DMS79 (cell line): ENCODE measurements at regions not wholly inside any gene's neighbourhood (a gene's known extent, or its start where the extent isn't known, plus 50 kb on each side); places are given as distances from the start of the nearest gene placed in this dataset.
A peak's percentile ranks its signal among the peaks of the same experiment; 100 is the strongest.
"Not testable (repeated sequence)": the region's sequence is repeated elsewhere in the genome, so short reads cannot be mapped to it uniquely, and the experiment has no call there.

Source experiments
- DNase-seq: peaks from one replicate; lab custom pipeline; 2025; lab: John Stamatoyannopoulos, UW

- no peak for DNase-seq
These were observed 86.0 kb downstream of the DTWD1 start for GRCh38 chr15:49706805-49707204.

DNA sequence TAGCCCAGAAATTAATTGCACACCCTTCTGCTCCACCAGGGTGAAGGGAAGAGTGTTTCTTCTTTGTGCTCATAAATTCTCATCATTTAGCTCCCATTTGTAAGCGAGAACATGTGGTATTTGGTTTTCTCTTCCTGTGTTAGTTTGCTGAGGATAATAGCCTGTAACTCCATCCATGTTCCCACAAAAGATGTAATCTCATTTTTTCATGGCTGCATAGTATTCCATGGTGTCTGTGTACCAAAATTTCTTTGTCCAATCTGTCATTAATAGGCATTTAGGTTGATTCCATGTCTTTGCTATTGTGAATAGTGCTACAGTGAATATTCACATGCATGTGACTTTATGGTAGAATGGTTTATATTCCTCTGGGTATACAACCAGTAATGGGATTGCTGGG, 86.8 kb downstream of the DTWD1 start:
- DNase-seq = no peak

DNA sequence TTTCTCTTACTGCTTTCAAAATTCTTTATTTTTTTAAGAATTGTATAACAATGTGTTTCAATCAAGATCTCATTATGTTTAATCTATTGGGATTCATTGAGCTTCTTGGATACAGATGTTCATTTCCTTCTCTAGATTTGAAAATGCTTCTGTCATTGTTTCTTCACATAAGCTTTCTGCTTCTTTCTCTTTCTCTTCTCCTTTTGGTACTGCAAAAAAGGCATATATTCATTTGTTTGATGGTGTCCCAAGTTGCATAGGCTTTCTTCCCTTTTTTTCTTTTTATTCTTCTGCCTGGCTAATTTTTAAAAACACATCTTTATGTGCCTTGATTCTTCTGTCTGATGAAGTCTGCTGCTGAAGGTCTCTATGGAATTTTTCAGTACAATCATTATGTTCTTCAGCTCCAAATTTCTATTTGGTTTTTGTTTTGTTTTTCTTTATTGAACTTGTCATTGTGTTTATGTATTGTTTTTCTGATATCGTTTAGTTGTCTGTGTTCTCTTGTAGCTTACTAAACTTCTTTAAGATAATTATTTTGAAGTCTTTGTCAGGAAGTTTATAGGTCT, 88.9 kb downstream of the DTWD1 start:
- no peak for DNase-seq

GRCh38 chr15:49712162-49712561, 91.3 kb downstream of the DTWD1 start:
- no peak for DNase-seq

DNA sequence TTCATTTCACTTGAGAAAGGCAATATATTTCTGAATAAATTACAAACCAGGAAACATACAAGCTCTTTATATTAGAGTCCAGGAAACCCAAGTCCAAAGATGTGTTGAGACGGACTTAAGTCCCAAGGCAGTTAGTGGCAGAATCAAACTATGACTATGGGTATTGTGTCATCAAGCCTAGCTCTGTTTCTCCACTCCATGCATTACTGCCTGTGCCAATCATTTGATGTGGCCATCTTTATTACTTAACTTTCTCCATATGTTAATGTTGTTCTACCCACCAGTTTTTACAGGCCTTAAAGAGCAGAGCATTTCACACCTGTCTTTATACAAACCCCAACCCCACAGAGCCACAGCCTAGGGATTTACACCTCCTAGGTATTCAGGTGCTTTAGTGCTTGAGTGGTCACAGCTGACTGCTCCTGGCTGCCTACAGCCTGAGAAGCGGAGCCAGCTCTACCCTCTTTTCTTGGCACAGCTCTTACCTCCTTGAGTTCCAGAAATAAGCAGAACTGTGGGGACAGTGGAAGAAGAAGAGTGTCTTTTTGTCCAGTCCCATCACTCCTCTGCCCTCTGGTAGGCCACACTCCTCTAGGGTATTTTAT, 92.1 kb downstream of the DTWD1 start:
- DNase-seq = peak; percentile 14

GRCh38 chr15:49715211-49715610, 94.4 kb downstream of the DTWD1 start:
- no peak for DNase-seq

DNA sequence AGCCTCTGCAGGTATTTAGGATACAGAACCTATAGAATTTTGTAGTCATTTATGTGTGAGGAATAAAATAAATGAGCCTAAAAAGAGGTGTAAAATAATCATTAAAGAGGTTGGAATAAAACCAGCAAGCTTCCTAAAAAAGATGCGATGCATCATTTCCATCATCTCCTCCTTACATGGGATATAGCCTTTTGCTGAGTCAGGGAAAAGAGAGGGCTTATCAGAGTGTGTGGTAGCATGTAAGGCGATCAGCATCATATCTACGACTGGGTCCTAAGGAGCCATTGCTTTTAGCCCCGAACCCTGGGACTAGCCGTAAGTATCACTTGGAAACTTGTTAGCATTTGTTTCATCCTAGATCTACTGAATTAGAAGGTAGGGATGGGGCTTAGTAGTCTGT, 94.9 kb downstream of the DTWD1 start:
- no peak for DNase-seq

GRCh38 chr15:49718234-49718633, 97.4 kb downstream of the DTWD1 start:
- DNase-seq = no peak

GRCh38 chr15:49718846-49719245, 98.0 kb downstream of the DTWD1 start:
- DNase-seq = no peak

DNA sequence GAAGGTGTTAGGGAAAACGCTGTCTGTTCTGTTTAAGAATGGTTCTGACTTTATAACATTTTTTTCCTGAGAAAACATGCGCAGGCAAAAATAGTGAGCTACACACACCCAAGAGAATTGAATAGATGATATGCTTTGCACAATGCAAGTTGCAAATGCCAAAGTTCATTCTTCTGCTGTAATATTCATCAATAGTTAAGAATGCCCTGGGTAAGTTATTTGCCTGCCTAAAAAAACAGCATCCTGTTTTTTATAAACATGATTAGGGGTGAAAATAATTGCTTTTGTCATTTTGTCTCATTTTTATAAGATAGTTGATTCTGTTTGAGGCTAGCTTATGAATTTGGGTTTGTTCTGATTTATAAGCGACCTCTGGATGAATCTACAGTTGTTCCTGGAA, 99.4 kb downstream of the DTWD1 start:
- no peak for DNase-seq

GRCh38 chr15:49721091-49721490, 100.2 kb downstream of the DTWD1 start:
- DNase-seq = no peak

DNA sequence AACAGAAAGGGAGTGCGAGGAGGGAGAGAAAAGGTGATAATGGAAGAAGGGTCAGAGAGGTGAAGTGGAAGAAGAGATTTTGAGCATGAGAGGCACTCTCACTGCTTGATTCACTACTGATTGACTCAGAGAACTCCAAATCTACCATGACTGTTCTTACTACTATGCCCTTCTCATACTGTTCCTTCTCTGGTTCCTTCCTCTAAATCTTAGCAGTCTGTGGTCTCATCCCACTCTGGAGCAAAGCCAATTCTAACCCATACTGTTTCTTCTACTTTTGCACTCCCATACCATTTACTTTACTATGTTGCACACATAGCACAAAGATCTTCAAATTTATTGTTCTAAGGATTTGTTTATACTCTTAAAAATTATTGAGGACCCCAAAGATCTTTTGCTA, 100.8 kb downstream of the DTWD1 start:
- DNase-seq = no peak

DNA sequence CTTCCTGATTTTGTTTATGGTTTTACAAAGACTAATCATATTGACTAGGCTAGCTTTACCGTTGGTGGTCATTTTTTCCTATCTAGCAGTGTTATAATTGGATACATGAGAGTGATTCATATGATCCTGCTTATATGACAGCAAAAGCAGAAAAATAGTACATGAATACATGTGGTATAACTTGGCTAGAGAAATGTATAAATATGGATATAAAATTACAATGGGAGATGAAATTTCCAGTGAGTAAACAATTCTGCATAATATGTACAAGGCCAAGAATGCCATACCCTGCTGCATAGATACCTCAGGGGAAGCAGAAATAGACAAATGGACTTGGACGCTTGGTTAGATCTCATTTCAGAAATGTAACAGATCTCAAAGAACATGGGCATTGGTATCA, 103.1 kb downstream of the DTWD1 start:
- no peak for DNase-seq

GRCh38 chr15:49731187-49732099, 110.6 kb downstream of the DTWD1 start:
- no peak for DNase-seq

DNA sequence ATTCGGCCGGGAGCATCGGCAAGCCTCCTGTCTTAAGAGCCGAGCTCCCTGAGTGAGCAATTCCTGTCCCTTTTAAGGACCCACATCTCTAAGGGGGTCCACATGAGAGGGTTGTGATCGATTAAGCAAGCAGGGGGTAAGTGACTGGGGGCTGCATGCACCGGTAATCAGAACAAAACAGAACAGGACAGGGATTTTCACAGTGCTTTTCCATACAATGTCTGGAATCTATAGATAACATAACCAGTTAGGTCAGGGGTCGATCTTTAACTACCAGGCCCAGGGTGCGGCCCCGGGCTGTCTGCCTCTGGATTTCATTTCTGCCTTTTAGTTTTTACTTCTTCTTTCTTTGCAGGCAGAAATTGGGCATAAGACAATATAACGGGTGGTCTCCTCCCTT, 111.3 kb downstream of the DTWD1 start:
- DNase-seq = not testable (repeated sequence)

DNA sequence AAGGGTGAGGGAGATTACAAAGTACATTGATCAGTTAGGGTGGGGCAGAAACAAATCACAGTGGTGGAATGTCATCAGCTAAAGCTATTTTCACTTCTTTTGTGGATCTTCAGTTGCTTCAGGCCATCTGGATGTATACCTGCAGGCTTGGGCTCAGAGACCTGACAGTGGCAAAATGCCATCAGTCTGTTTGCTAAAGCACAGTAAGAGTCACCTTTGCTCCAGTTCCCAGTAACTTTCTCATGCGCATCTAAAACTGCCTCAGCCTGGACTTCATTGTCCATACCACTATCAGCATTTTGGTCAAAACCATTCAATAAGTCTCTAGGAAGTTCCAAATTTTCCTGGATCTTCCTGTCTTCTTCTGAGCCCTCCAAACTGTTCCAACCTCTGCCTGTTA, 113.2 kb downstream of the DTWD1 start:
- DNase-seq = not testable (repeated sequence)

DNA sequence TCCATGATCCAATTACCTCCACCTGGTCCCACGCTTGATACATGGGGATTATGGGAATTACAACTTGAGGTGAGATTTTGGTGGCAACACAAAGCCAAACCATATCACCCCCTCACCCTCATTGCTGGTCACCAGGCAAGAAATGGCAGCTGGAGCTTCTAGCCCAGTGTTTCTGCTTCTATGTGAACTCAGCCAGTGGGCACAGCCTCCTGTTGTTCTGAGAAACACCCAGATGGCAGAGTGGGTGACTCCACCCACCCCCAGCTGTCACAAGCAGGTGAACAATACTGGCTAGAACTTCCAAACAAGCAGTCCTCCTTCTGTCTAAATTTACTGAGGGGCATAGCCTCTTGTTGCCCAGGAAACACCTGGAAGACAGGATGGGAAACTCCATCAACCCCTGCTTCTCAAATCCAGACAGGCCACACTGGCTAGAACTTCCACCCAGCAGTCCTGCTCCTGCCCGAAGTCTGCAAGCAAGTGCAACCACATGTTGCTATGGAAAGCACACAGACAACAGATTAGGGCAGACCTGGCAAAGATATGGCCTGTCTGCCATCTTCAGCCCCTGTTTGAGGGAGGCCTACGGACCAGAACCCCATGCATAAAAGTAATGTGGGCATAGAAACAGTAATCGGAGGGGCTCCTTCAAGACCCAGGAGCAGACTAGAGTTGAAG, 114.1 kb downstream of the DTWD1 start:
- DNase-seq = no peak

GRCh38 chr15:49737127-49737526, 116.3 kb downstream of the DTWD1 start:
- DNase-seq = no peak

DNA sequence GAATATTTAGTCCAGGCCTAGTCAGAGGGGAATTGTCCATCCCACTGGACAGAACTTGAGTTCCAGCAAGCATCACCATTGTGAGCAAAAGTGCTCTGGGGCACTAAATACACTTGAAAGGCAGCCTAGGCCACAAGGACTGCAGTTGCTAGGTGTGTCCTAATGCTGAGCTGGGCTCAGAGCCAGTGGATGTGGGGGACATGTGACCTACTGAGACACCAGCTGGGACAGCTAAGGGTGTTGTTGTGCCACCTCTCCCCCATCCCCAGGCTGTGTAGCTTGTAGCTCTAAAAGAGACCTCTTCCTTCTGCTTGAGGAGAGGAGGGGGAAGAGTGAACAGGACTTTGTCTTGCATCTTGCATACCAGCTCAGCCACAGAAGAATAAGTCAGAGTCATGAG, 120.9 kb downstream of the DTWD1 start:
- DNase-seq = no peak

DNA sequence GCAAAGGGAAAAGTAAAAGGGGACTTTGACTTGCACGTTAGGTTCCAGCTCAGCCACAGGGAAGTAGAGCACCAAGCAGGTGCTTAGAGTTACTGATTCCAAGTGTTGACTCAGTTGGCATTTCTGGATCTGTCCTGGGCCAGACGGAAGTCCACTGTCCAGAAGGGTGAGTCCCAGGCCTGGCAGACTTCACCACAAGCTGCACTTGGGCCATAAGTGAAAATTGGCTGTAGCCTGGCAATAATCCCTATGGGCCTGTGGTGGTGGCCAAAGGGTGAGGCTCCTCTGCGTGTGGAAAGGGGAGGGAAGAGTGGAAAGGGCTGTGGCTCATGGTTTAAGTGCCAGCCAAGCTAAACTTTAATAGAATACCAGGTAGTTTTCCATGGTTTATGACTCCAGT, 121.5 kb downstream of the DTWD1 start:
- DNase-seq = no peak

- DNase-seq = no peak
These were observed 126.5 kb downstream of the DTWD1 start for GRCh38 chr15:49747340-49747739.

GRCh38 chr15:49748791-49749190, 127.9 kb downstream of the DTWD1 start:
- no peak for DNase-seq

- DNase-seq = no peak
These were observed 129.7 kb downstream of the DTWD1 start for GRCh38 chr15:49750553-49750952.
